Femur (tissue), 1 donor: ENCODE measurements at regions not wholly inside any gene's neighbourhood (a gene's known extent, or its start where the extent isn't known, plus 50 kb on each side); places are given as distances from the start of the nearest gene placed in this dataset.

Experiments
- DNase-seq: peaks from one replicate; pipeline ENCODE4 v3.0.0-alpha.2; 2017

DNA sequence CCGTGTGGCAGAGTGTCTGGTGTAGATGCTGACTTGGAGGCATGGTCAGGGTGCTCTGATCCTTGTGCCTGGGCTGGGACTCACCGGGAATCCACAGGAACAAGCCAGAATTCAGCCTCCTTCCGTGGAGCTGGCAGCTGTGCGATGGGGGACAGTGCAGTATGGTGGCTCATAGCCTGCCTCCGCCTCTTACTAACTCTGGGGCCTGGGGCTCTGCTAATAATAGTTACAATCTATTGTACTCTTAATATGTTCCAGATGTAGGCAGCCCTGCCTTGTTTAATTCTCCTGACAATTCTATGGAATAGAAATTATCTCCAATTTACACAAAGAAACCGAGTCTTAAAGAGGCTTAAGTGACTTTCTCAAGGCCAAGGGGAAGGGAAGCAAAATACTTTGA, 77.6 kb downstream of the PCDH1 start:
- DNase-seq: peak; percentile 62

DNA sequence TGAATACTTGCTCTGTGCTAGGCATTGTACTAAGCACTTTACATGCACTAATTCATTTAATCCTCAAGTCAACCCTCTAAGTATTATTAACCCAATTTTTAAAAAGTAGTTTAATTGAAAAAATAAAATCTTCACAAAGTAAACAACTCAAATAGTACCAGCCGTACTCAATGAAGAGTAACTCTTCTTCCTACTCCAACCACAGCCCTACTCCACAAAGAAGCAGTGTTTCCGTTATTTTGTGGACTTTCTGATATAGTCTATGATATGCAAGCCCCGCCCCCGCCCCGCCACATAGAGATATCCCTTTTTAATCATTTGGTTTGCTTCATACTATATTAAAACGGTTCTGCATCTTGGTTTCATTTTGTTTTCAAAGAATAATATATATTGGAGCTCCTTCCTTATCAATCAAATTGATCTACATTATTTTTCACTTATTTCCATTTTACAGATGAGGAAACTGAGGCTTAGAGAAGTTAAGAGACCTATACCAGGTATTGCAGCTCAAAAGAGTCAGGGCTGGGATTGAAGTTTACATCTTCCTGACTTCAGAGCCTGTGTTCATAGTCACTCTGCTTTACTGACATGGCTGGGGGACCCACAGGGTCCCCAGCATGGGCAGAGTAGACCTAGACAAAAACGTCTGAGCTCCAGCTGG, 78.6 kb downstream of the PCDH1 start:
- DNase-seq: no peak

DNA sequence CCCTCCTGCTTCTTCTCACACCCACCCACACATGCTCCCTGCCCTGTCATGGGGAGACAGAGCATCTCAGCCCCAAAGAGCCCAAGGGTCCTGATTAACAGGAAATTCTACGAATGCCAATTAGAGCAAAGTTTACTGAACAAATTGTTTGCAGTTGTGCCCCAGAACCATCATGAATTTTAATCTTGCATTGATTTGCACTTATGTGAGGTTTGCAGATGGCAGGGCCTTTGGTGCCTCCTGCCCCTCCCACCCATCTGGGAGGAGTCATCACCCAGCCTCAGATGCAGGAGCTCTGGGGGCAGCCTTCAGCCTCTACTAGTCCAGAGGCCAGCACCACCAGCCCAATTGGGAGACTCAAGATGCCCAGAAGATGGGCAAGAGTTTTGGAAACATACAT, 80.8 kb downstream of the PCDH1 start:
- no peak for DNase-seq

DNA sequence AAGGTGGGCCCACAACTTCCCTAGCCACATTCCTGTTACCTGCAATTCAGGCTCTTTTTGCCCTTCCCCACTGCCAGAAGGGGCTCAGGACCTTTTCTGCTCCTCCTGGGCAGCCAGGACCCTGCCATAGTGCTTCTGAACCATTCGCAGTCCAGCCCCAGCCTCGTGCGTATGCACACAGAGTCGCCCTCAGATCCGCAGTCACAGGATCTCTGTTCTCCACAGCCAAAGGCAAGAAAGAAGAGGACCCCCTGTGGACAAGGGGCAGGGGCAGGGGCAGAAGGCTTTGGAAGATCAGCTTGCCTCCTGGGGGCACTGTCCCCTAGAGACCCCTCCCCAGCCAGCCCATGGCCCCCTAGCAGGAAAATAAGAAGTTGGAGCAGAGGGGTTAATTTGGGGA, 82.8 kb downstream of the PCDH1 start:
- DNase-seq: no peak

DNA sequence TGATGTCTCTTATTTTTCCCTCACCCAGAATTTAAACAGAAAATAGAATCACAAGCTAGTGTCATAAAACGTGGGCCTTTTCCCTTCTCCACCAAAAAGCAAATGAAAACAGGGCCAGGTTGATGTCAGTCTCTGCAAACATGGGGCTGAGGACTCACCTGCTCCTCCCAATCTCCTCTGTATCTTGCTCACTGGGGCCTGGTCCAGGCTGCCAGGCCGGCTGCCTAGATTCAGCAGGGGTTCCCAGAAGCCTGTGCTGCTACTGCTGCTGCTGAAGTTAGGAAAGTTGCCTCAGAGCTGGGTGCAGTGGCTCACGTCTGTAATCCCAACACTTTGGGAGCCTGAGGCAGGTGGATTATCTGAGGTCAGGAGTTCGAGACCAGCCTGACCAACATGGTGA, 84.3 kb downstream of the PCDH1 start:
- DNase-seq: no peak

DNA sequence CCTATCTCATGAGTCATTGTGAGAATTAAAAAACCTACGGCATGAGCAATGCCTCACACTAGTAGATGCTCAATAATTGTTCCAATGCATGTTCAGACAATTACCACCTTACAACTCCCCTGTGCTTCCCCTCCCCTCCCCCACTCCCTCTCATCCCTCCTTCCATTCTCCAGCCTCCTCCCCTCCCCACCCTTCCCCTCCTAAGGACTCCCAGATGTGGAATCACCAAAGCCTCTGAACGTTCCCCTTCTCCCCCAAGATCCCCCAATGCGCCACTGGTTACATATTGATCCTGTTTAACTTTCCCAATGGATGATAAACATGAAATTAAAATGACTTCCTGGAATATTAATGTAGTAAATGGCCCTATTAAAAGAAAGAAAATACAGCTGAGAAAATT, 84.8 kb downstream of the PCDH1 start:
- DNase-seq: no peak

DNA sequence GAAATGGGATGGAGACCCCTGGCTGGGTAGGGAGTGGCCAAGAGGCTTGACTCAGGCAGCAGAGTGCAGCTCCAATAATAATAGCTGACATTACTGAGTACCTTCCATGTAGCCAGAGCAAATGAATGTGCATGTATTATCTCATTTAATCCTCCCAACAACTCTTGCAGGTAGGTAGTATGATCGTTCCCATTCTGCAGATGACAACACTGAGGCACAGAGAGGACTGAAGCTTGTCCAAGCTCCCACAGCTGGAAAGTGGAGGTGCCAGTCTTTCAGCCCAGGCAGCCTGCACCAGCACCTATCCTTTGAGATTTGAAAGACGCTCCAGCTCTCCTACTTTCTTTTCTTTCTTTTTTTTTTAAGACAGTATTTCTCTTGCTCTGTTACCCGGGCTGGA, 87.6 kb downstream of the PCDH1 start:
- DNase-seq: no peak

DNA sequence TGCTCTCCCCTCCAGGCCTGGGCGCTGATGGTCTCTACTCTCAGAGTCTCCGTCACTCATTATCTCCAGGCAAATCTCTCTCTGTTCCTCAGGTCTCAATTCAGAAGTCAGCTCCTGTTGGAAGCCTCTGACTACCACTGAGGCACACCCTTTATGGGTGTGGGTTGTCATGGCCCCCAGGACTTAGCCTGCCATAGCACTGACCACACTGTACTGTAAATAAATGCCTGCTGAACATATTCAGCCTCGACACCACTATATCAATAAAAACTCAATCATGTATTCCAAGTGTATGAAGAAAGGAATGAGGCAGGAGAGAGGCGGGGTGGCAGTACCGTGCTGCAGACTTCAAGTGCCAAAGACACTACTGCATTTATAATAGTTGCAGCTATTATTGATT, 88.9 kb downstream of the PCDH1 start:
- no peak for DNase-seq

DNA sequence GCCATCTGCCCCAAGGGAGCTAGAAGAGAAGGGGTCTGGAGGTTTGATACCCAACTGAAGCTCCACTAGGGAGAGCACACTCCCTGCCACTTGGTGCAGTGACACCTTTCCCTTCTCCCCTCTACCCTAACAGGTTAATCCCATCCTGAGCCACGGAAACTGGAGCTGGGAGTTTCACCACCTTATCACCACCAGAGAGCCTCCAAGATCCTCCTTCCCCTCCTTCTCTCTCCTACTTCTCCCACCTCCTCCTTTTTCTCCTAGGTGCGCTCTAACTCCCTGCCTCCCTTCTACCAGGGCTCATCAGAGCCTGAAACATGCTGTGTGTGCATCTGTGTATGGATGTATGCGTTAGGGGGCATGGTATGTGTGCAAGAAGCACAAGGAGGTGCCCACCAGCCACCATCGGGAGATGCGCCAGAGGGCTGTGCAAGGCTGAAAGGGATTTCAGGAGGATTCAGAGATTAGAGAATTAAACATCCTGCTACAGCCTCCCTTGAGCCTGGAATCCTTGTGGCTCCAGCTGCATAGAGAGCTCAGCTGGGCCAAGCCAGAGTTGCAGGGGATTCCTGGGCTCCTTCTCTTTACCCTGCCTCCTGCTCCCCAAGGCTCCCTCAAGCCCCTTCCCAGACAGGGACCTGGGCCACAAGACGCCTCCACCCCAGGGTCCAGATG, 89.8 kb downstream of the PCDH1 start:
- DNase-seq: no peak

DNA sequence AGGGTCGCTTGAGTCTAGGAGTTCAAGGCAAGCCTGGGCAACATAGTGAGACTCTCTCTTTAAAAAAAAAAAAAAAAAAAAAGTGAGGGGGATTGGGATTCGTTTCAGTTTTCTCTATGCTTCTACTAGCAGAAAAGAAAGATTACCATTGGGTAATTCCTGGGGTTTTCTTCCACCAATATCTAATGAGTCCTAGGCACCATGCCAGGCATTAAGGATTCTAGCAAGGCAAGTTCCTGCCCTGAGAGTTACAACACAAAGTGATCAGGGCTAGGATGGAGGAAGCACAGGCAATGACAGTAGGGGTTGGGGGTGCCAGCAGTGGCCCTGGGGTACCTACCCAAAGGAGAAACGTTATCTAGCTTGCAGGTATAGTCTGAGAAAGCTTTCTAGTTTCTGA, 90.8 kb downstream of the PCDH1 start:
- no peak for DNase-seq

DNA sequence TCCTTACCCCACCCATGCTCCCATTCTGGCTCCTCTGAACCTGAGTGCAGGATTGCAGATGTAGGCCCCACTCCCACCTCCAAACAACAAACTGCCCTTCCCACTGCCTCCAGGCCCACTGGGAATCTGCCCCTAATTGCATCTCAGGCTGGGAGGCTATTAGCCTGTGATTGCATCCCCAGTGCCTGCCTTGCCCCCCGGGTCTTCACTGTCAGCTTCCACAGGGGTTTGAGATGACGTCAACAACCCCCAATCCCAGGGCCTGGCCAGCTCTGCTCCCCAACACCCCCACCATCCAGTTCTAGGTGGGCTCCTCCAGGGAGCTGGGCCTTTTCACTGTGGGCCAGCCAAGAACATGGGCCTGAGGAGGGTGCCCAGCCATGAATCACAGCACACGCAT, 91.5 kb downstream of the PCDH1 start:
- no peak for DNase-seq

DNA sequence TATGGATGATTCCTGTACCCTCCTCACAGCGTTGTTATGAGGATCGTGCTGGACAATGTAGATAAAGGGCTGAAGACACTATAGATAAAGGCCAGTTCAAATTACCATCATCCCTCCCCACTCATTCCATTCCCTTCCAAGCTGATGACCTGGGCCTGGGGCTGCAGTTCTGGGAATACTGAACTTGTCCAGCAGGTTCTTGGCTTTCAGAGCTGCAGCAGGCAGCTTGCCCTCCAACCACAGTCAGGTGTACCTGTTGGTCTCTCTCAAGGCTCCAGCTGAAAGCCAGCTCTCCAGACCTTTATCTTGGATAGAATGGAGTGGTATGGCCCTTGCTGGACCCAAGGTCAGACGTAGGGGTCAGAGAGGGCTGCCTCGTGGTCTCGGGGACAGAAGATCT, 92.5 kb downstream of the PCDH1 start:
- DNase-seq: no peak

DNA sequence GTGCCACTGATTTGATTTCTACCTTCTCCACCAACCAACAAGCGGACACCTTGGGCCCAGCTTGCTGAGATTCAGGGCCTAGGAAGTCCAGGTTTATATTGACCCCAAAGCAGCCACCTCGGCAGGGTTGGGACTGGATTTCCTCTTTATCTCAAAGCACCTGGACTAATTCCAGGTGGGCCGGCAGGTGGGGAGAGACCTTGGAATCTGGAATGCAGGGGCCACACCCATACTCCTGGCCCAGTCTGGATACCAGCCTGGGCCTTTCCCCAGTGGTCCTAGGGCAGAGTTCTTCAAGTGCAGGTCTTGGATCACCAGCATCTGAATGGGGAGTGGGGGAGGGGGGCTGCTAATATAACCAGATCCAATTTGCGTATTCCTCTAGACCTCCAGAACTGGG, 93.1 kb downstream of the PCDH1 start:
- no peak for DNase-seq

DNA sequence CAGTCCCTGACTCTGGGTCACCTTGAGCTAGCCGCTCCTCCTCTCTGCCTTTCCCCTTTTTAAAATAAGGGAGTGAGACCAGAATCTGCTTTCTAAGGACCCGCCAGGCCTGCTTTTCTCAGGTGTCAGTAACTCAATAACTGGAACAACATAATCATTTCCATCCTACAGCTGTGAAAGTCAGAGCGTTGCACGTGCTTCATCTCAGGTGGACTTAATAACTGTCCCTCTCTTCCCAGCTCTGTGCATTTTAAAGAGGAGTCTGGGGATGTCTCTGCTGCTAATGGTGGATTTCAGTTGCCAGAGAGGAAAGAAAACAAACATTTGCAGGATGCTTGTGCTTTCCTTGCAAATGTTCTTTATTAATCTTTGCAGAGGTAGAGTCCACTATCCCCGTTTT, 93.7 kb downstream of the PCDH1 start:
- DNase-seq: no peak

DNA sequence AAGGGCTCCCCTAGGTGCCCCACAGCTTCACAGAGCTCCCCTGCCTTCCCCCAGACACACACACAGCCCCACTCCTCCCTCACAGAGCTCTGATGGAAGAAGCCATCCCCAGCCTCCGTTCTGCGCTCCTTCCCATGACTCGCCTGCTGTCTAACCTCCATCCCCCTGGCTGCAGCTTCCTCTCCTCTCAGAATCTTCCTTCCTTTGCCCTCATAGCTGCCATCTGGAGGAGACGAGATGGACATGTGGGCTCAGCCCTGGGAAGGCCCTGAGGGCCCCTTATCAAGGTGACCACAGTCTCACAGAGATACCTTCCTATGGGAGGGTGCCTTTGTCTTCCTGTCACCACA, 94.3 kb downstream of the PCDH1 start:
- no peak for DNase-seq

DNA sequence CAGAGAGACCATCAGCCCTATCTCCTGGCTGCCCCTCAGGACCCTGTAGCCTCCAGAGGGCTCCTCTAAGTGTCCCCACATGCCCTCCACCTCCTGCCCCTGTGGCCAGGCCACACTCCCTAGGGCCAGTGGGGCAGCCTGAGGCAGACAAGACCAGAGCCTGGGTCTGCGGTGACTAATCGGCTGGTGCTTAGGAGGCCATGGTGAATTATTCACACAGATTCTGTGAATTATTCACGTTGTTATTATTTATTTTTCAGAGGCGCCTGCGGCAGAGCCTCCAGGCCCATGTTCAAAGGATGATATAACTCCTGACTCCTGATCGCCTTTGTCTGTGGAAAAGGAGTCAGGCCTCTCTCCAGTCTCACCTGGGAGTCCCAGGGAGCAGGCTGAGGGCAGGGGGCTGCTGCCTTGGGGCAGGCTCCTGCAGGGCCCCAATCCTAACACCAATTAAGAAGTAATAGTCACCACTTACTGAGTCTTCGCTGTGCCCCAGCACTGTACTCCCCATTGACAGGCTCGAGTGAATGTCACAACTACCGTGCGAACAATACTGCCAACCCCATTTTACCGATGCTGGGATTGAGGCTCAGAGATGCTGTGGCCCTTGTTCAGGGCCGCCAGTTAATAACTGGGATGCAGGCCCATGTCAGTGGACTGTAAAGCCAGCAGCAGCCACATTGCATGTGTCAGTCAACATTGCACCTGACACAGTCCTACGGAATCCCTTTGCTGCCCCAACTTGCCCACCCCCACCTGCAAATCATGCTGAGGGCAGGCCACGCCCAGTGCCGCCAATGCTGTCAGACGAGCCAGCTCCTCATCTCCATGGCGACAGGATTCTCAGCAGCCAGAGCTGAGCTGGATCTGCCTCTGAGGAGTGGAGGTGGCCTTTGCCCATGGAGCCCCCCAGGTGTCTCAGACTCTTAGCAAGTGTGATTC, 94.9 kb downstream of the PCDH1 start:
- no peak for DNase-seq

DNA sequence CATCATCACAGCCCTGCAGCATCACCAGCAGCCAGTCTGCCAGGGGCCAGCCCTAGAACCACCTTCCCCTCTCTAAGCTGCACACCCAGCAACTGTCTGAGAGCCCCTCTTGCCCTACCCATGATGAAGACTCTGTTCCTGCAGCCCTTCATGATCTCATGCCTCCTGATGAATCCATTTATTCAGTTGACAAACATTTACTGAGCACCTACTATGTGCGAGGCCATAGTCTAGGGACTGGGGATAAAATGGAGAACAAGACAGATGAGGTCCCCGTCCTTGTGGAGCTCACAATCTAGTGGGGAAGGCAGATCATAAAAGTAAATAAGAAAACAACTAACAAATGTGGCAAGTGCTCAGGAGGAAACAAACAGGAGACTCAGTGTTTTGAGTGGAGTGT, 96.3 kb downstream of the PCDH1 start:
- DNase-seq: no peak

DNA sequence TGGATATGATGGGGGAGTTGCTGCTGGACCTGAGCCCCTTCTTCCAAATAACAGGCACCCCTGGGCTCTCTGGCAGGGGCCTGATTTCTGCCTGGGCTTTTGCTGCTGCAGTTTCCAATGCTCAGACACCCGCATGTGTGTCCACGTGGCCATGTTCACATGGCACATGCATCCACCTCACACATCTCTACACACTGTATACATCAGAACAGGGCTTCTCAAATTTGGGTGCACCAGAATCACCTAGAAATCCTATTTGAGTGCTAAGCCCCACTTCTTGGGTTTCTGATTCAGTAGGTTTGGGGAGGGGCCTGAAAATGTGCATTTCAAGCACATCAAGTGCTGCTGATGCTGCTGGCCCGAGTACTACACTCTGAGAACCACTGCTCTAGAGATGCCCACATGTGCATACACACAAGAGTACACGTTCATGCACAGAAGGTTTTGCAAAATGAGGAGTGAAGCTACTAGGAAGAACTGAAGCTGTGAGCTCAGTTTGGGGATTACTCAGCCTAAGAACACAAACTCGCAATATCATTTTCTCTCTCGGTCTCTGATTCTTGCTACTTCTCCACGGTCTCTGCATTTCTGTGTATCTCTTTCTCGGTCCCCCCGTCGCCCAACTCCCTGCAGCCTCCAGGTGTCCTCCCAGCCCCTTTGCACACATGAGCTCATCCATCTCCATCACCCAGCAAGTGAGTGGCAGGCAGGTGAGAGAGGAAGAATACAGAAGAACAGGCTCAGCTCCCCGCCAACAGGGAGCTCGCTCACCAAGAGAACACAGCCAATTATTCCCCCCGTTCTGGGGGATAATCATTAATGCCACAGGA, 97.0 kb downstream of the PCDH1 start:
- no peak for DNase-seq

DNA sequence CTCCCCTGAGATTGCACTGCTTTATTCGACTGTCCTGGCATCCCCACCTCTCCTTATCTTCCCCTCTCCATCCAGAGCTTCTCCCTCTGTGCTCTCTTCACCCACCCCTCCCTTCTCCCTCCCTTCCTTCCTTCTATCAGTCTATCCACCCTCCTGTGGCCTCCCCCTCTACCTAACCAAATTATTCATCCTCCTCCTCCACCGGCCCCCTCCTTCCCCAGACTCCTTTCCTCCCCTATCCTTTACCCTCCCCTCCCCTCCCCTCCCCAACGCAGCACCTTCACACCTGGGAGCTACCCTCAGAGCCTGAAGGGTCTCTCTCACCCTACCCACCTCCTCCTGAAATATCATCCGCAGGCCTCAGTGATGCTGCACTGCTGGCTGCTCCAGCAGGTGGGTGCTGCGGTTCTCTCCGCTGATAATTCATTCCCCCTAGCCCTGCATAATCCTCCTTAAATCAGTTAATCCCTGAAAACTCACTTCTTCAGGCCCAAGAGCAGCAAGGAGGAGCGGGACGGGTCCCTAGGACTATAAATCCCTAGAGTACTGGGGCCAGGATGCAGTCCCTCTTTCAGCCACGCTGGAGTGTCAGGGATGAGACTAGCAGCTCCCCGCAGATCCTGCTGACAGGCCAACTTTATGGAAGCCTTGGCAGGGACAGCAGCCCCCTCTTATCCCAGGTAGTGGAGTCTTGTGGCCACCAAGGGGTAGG, 97.8 kb downstream of the PCDH1 start:
- no peak for DNase-seq

DNA sequence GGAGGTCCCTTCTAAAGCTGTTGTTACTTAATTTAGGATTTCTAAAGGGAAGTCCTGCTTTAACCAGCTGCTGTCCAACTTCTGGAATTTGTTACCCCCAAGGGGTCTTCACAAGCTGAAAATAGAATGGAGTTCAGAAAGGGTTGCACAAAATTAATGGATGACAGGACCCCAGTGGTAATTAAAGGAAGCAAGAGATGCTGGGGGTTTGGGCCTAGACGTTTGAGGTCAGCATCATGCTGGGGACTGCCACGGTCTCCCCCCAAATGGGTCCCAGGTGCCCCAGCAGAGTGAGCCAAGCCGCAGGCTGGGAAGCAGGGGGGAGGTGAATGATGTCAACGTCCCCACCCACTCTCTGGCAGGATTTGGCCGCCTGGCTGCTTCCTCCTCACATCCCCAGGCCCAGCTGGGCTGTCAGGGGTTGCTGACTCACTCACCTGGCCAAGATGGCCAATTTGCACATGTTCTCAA, 97.5 kb upstream of the ARAP3 start:
- DNase-seq: peak; percentile 75

DNA sequence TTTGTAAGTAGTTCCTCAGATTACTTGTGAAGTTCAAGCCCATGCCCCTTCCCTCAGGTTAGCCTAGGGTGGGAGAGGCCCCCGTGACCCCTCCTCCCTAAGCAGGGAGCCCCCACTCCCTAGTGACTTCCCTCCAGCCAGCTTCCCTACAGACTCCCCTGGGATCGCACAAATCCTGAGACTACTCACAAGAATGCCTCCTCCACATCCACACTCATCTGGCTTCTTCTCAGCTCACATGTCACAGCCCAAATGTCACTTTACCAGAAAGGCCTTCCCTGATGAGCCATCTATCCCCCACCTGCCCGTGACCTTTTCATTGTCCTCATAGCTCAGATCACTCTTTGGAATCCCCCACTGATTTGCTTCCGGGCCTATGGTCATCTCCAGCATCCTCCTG, 96.7 kb upstream of the ARAP3 start:
- DNase-seq: no peak

DNA sequence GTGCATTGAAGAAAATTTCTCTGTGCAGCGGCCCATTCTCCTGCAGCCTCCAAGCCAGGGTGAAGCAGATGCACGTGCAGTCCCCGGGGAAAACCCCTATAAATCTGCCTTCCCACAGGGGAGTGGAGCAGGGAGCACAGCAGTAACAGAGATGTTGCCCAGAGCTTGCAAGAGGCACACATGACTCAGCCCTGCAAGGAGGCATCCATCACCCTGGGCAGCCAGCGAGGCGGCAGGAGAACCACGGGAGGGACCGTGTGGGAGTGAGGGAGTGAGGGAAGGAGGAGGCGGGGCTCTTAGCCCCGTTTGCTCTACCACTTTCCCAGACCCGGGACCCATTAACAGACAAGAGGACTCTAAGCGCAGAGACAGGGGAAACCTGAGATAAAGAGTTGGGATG, 96.2 kb upstream of the ARAP3 start:
- DNase-seq: no peak
